ENCODE measurements at regions not wholly inside any gene's neighbourhood (a gene's known extent, or its start where the extent isn't known, plus 50 kb on each side); places are given as distances from the start of the nearest gene placed in this dataset.

DNA sequence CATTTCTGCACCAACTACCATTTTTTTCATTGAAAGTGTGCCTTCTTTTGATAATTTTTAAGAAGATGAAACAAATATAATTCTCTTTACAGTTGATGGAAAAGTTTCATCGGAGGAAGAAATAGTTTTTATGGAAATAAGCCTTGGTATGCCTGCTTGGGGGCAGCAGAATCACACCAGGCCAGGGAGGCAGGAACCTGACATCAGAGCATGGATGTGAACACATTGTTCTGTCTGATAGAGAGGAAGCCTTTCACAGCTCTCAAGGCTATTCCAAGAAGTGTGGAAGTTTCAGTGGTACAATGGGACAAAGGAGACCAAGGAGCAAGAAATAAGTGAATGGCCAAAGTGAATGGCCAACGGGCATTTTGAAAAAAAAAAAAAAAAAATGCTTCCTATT lies 162.2 kb upstream of the KCNK2 start:
- TF ChIP-seq, protein P1, sequence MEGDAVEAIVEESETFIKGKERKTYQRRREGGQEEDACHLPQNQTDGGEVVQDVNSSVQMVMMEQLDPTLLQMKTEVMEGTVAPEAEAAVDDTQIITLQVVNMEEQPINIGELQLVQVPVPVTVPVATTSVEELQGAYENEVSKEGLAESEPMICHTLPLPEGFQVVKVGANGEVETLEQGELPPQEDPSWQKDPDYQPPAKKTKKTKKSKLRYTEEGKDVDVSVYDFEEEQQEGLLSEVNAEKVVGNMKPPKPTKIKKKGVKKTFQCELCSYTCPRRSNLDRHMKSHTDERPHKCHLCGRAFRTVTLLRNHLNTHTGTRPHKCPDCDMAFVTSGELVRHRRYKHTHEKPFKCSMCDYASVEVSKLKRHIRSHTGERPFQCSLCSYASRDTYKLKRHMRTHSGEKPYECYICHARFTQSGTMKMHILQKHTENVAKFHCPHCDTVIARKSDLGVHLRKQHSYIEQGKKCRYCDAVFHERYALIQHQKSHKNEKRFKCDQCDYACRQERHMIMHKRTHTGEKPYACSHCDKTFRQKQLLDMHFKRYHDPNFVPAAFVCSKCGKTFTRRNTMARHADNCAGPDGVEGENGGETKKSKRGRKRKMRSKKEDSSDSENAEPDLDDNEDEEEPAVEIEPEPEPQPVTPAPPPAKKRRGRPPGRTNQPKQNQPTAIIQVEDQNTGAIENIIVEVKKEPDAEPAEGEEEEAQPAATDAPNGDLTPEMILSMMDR (IDR thresholded peaks at IDR 0.05), result no peak
- TF ChIP-seq EZH2 (IDR thresholded peaks at IDR 0.05; ENCODE audit: borderline replicate concordance, insufficient read depth, low read depth, low read length, poor library complexity, severe bottlenecking), result no peak
